HepG2 (cell line): ENCODE measurements at regions not wholly inside any gene's neighbourhood (a gene's known extent, or its start where the extent isn't known, plus 50 kb on each side); places are given as distances from the start of the nearest gene placed in this dataset.

Source experiments
- ATAC-seq: fragments of 200-7000 bp; cut with Tn5 transposase; 3 replicates; pipeline ENCODE4 v1.9.1; 2020; ENCODE audit warnings: mild to moderate bottlenecking, moderate library complexity
- BruUV-seq: library from RNA; stranded (reverse); fragments of 400-500 nt; replicated peaks from 2 replicates; lab custom pipeline; 2021; lab: Mats Ljungman, UMichigan
- CTCF ChIA-PET: fragments of 300-600 bp; formaldehyde crosslinking; extraction: SDS; loops from one replicate; lab custom pipeline; 2021; ENCODE audit warnings: low total read pairs, inconsistent platforms, low intra/inter-chr PET ratio; lab: Yijun Ruan, JAX
- POLR2A ChIA-PET: fragments of 350-600 bp; sonication (Branson Sonifier 250); formaldehyde crosslinking; loops from one replicate; lab custom pipeline; 2020; ENCODE audit warnings: antibody characterized with exemption, inconsistent platforms; lab: Yijun Ruan, JAX
- DNase-seq: peaks from one replicate; pipeline ENCODE4 v3.0.0-alpha.2; 2015; ENCODE audit warnings: low spot score
- FAIRE-seq: peaks from 3 replicates; lab custom pipeline; 2011; peaks lifted over from hg19 to GRCh38; lab: Jason Lieb, UNC
- H2AFZ ChIP-seq: one replicate; pipeline ENCODE4 v1.6.1; 2011; ENCODE audit warnings: low read length, inconsistent platforms
- H3K27ac ChIP-seq: fragments of 300-600 bp; 3 replicates; pipeline ENCODE4 v1.8.0; 2011; ENCODE audit warnings: mixed run types, mild to moderate bottlenecking, mixed read lengths, low read length, inconsistent platforms; ENCODE audit not compliant: insufficient read depth; ENCODE audit errors: extremely low read length
- H3K27me3 ChIP-seq, 2 experiments: fragments of 200-600 bp in 1 of 2; 2 replicates in 1 of 2; 3 replicates in 1 of 2; pipeline versions ENCODE4 v1.6.0 to v1.8.0; 2011; ENCODE audit warnings: low read length in 2 of 2, mild to moderate bottlenecking in 2 of 2, moderate library complexity in 2 of 2, inconsistent platforms in 1 of 2; ENCODE audit not compliant: insufficient read depth in 2 of 2, control insufficient read depth in 1 of 2
- H3K36me3 ChIP-seq, 2 experiments: fragments of 200-600 bp in 1 of 2; replicated peaks in 1 of 2; 2 replicates in 1 of 2; 3 replicates in 1 of 2; pipeline versions ENCODE4 v1.5.1 to v1.8.0; 2011; ENCODE audit warnings: low read length in 2 of 2, inconsistent platforms in 1 of 2; ENCODE audit not compliant: insufficient read depth in 2 of 2, control insufficient read depth in 1 of 2
- H3K4me1 ChIP-seq: 2 replicates; pipeline ENCODE4 v1.5.1; 2012; ENCODE audit warnings: low read length, inconsistent platforms; ENCODE audit not compliant: insufficient read depth
- H3K4me2 ChIP-seq: 2 replicates; pipeline ENCODE4 v1.6.0; 2011; ENCODE audit warnings: low read depth, low read length, inconsistent platforms
- H3K4me3 ChIP-seq, 3 experiments: fragments of 200-600 bp in 1 of 3; sonication (generic), shearing (Covaris generic) in 1 of 3; replicated peaks in 1 of 3; 2 replicates each; pipeline ENCODE4 v1.5.1; 2011 to 2016; ENCODE audit warnings: low read length in 3 of 3, inconsistent platforms in 2 of 3, low read depth in 2 of 3, mild to moderate bottlenecking in 2 of 3, control low read depth in 1 of 3, mixed read lengths in 1 of 3; ENCODE audit not compliant: insufficient read depth in 1 of 3
- H3K79me2 ChIP-seq: one replicate; pipeline ENCODE4 v1.6.1; 2011; ENCODE audit warnings: low read length, inconsistent platforms; ENCODE audit not compliant: insufficient read depth
- H3K9ac ChIP-seq: 2 replicates; pipeline ENCODE4 v1.6.0; 2011; ENCODE audit warnings: mild to moderate bottlenecking, low read depth, low read length, inconsistent platforms; ENCODE audit not compliant: insufficient read depth
- H3K9me3 ChIP-seq: 2 replicates; pipeline ENCODE4 v1.5.1; 2012; ENCODE audit warnings: mild to moderate bottlenecking, low read length
- H4K20me1 ChIP-seq: 2 replicates; pipeline ENCODE4 v1.6.0; 2011; ENCODE audit warnings: inconsistent platforms, mild to moderate bottlenecking, low read length, moderate library complexity; ENCODE audit not compliant: insufficient read depth
- CC2D1A ChIP-seq: sonication (generic); formaldehyde crosslinking; IDR thresholded peaks from 2 replicates; pipeline ENCODE4 v1.8.1; 2023; ENCODE audit warnings: mild to moderate bottlenecking, missing genetic modification reagents
- EHMT2 ChIP-seq: fragments of 200-600 bp; sonication (generic); IDR thresholded peaks from 2 replicates; pipeline ENCODE4 v1.7.0; 2017; ENCODE audit warnings: antibody characterized with exemption, low read depth, low read length, borderline replicate concordance
- FOSL2 ChIP-seq: sonication (generic); formaldehyde crosslinking; IDR thresholded peaks from 2 replicates; pipeline ENCODE4 v1.4.0; 2020; ENCODE audit warnings: missing genetic modification reagents
- GABPB1 ChIP-seq: IDR thresholded peaks from 2 replicates; pipeline ENCODE4 v1.6.1; 2016; ENCODE audit warnings: mild to moderate bottlenecking, missing genetic modification reagents, moderate library complexity, missing compliant biosample characterization
- GPN1 ChIP-seq: sonication (generic); formaldehyde crosslinking; IDR thresholded peaks from 2 replicates; pipeline ENCODE4 v1.5.1; 2020; ENCODE audit warnings: missing genetic modification reagents, borderline replicate concordance
- KMT2B ChIP-seq: IDR thresholded peaks from 2 replicates; pipeline ENCODE4 v1.6.1; 2016; ENCODE audit warnings: missing genetic modification reagents, missing compliant biosample characterization
- RBFOX2 ChIP-seq: fragments of 200-400 bp; formaldehyde crosslinking; IDR thresholded peaks from 2 replicates; pipeline ENCODE4 v1.6.1; 2017; ENCODE audit warnings: low read depth, mild to moderate bottlenecking, low read length
- SMAD1 ChIP-seq: sonication (generic); formaldehyde crosslinking; IDR thresholded peaks from 2 replicates; pipeline ENCODE4 v1.4.0; 2020; ENCODE audit warnings: missing genetic modification reagents, low read depth, mild to moderate bottlenecking, borderline replicate concordance
- SYNCRIP ChIP-seq: fragments of 200-400 bp; formaldehyde crosslinking; IDR thresholded peaks from 2 replicates; pipeline ENCODE4 v1.6.1; 2018; ENCODE audit warnings: mild to moderate bottlenecking, low read depth, low read length; ENCODE audit not compliant: insufficient read depth
- ZBTB38 ChIP-seq: sonication (generic); formaldehyde crosslinking; IDR thresholded peaks from 2 replicates; pipeline ENCODE4 v1.5.1; 2020; ENCODE audit warnings: mild to moderate bottlenecking, missing genetic modification reagents
- ZFP37 ChIP-seq: sonication (generic); formaldehyde crosslinking; IDR thresholded peaks from 2 replicates; pipeline ENCODE4 v1.4.0; 2020; ENCODE audit warnings: missing genetic modification reagents, borderline replicate concordance
- ZNF121 ChIP-seq: sonication (generic); formaldehyde crosslinking; IDR thresholded peaks from 2 replicates; pipeline ENCODE4 v1.5.0; 2020; ENCODE audit warnings: mild to moderate bottlenecking, missing genetic modification reagents
- ZNF230 ChIP-seq: sonication (generic); formaldehyde crosslinking; IDR thresholded peaks from 2 replicates; pipeline ENCODE4 v1.4.0; 2020; ENCODE audit warnings: mild to moderate bottlenecking, missing genetic modification reagents
- ZXDC ChIP-seq: sonication (generic); formaldehyde crosslinking; IDR thresholded peaks from 2 replicates; pipeline ENCODE4 v1.5.0; 2020; ENCODE audit warnings: mild to moderate bottlenecking, missing genetic modification reagents
- in situ Hi-C: cut with HindIII; loops from 2 replicates; pipeline ENCODE4 v1.10.0; 2017; ENCODE audit warnings: low pct_unique_long_range_greater_than_20kb; ENCODE audit not compliant: extremely low pct_ligation_motif_present
- intact Hi-C: fragments of 100-400 bp; cut with micrococcal nuclease; formaldehyde crosslinking; loops from one replicate; pipeline ENCODE4 v1.10.0; 2022; ENCODE audit not compliant: unreplicated experiment
- TF ChIP-seq, protein P1 (sequence below): sonication (generic); formaldehyde crosslinking; IDR thresholded peaks from 2 replicates; pipeline ENCODE4 v1.4.0; 2020; ENCODE audit warnings: missing genetic modification reagents, mild to moderate bottlenecking, borderline replicate concordance
- TF ChIP-seq, protein P2 (sequence below): sonication (generic); formaldehyde crosslinking; IDR thresholded peaks from 2 replicates; pipeline ENCODE4 v1.4.0; 2020; ENCODE audit warnings: missing genetic modification reagents
- TF ChIP-seq, protein P3 (sequence below): sonication (generic); formaldehyde crosslinking; IDR thresholded peaks from 2 replicates; pipeline ENCODE4 v1.8.1; 2023; ENCODE audit warnings: missing genetic modification reagents, inconsistent platforms, borderline replicate concordance

- no peak for TF ChIP-seq ZNF230
- TF ChIP-seq, protein P1, sequence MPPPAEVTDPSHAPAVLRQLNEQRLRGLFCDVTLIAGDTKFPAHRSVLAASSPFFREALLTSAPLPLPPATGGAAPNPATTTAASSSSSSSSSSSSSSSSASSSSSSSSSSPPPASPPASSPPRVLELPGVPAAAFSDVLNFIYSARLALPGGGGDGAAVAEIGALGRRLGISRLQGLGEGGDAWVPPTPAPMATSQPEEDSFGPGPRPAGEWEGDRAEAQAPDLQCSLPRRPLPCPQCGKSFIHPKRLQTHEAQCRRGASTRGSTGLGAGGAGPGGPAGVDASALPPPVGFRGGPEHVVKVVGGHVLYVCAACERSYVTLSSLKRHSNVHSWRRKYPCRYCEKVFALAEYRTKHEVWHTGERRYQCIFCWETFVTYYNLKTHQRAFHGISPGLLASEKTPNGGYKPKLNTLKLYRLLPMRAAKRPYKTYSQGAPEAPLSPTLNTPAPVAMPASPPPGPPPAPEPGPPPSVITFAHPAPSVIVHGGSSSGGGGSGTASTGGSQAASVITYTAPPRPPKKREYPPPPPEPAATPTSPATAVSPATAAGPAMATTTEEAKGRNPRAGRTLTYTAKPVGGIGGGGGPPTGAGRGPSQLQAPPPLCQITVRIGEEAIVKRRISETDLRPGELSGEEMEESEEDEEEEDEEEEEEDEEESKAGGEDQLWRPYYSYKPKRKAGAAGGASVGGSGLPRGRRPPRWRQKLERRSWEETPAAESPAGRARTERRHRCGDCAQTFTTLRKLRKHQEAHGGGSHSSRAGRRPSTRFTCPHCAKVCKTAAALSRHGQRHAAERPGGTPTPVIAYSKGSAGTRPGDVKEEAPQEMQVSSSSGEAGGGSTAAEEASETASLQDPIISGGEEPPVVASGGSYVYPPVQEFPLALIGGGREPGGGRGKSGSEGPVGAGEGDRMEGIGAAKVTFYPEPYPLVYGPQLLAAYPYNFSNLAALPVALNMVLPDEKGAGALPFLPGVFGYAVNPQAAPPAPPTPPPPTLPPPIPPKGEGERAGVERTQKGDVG (CRISPR knock-in tag): no peak
Observed at GRCh38 chr2:81097361-81097760, 792.8 kb upstream of the LRRTM1 start (continued).

- CTCF ChIA-PET: no interaction called here
- Histone ChIP-seq H3K4me3 (no peak overlapping the region), H3K4me1 (no peaks in the 10 kb centered on the region), H2AFZ (no peak overlapping the region), H3K79me2 (no peaks in the 10 kb centered on the region), H4K20me1 (no peaks in the 10 kb centered on the region), H3K27me3 (no peaks in the 10 kb centered on the region), H3K4me2 (no peak overlapping the region), H3K27ac (no peak overlapping the region), H3K36me3 (no peaks in the 10 kb centered on the region), H3K9me3 (peaks cover 76% of the 10 kb centered on the region), H3K9ac (no peak overlapping the region)
- no TSS peak for BruUV-seq
- ATAC-seq (no peak), FAIRE-seq (no peak), DNase-seq (no peak)
- POLR2A ChIA-PET: no interaction called here
- in situ Hi-C loops: no loop called here
- intact Hi-C loops: no loop called here
- TF ChIP-seq SYNCRIP (no peak), KMT2B (CRISPR knock-in tag) (no peak), ZBTB38 (no peak), GPN1 (no peak), ZFP37 (CRISPR knock-in tag) (no peak), ZNF121 (CRISPR knock-in tag) (no peak), FOSL2 (CRISPR knock-in tag) (no peak), RBFOX2 (no peak), GABPB1 (CRISPR knock-in tag) (no peak), EHMT2 (no peak), CC2D1A (no peak), SMAD1 (CRISPR knock-in tag) (no peak), ZXDC (no peak)
- TF ChIP-seq, protein P2, sequence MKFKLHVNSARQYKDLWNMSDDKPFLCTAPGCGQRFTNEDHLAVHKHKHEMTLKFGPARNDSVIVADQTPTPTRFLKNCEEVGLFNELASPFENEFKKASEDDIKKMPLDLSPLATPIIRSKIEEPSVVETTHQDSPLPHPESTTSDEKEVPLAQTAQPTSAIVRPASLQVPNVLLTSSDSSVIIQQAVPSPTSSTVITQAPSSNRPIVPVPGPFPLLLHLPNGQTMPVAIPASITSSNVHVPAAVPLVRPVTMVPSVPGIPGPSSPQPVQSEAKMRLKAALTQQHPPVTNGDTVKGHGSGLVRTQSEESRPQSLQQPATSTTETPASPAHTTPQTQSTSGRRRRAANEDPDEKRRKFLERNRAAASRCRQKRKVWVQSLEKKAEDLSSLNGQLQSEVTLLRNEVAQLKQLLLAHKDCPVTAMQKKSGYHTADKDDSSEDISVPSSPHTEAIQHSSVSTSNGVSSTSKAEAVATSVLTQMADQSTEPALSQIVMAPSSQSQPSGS (CRISPR knock-in tag): no peak
- TF ChIP-seq, protein P3, sequence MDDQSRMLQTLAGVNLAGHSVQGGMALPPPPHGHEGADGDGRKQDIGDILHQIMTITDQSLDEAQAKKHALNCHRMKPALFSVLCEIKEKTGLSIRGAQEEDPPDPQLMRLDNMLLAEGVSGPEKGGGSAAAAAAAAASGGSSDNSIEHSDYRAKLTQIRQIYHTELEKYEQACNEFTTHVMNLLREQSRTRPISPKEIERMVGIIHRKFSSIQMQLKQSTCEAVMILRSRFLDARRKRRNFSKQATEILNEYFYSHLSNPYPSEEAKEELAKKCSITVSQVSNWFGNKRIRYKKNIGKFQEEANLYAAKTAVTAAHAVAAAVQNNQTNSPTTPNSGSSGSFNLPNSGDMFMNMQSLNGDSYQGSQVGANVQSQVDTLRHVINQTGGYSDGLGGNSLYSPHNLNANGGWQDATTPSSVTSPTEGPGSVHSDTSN: no peak
Observed at GRCh38 chr2:81093031-81093430, 788.5 kb upstream of the LRRTM1 start.
